BE2C (cell line): ENCODE measurements at regions not wholly inside any gene's neighbourhood (a gene's known extent, or its start where the extent isn't known, plus 50 kb on each side); places are given as distances from the start of the nearest gene placed in this dataset.

Source experiments
- DNase-seq: peaks from one replicate; pipeline ENCODE4 v3.0.0-alpha.2; 2020
- H3K27me3 ChIP-seq: fragments of 250-450 bp; sonication (Bioruptor Pico); 2 replicates; pipeline ENCODE4 v1.5.1; 2020; ENCODE audit warnings: mild to moderate bottlenecking
- H3K36me3 ChIP-seq: fragments of 250-450 bp; sonication (Bioruptor Pico); 2 replicates; pipeline ENCODE4 v1.5.1; 2020; ENCODE audit warnings: mild to moderate bottlenecking
- H3K4me1 ChIP-seq: fragments of 250-450 bp; sonication (Bioruptor Pico); 2 replicates; pipeline ENCODE4 v1.5.1; 2020
- H3K4me3 ChIP-seq: 2 replicates; pipeline ENCODE4 v1.5.1; 2011; ENCODE audit warnings: low read depth, low read length
- H3K9me3 ChIP-seq: fragments of 250-450 bp; sonication (Bioruptor Pico); 2 replicates; pipeline ENCODE4 v1.5.1; 2020
- TF ChIP-seq, protein P1 (sequence below): IDR thresholded peaks from 2 replicates; pipeline ENCODE4 v1.5.1; 2012; ENCODE audit warnings: mild to moderate bottlenecking, low read depth, low read length

DNA sequence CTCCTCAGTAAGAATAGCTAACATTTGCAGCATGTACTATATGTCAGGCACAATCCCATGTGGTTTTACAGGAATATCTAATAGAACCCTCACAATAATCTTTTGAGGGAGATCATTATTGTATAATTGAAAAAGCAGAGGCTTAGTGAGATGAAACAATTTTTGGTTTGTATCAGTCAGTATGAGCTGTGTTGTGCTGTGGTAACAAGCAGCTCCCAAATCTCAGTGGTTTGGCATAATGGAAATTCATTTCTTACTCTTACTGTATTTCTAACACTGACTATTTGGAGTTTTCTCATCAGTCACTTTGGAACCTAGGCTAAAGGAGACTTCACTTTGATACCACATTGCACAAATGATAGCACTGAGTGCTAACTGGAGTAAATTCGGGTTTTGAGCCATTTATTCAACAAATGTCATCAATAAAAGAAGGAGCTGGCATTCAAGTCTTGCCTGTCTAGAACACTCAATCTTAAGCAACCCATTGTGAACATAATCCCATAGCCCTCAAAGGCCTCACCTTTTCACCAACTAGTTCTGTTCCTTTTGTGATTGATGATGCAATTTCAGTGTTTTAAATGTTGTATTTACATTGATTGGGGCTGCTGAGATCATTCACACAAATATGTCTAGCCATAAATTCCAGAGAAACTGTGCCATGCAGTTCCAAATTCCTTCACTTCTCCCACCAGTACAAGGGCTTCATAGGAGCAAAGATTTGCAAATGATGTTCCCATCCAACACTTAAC, 441.0 kb downstream of the XYLT1 start:
- H3K27me3 ChIP-seq, result no peaks in the 10 kb centered on the region
- no peaks in the 10 kb centered on the region for H3K36me3 ChIP-seq
- no peaks in the 10 kb centered on the region; the same call in 1 of the 2 replicates for H3K9me3 ChIP-seq
- TF ChIP-seq, protein P1, sequence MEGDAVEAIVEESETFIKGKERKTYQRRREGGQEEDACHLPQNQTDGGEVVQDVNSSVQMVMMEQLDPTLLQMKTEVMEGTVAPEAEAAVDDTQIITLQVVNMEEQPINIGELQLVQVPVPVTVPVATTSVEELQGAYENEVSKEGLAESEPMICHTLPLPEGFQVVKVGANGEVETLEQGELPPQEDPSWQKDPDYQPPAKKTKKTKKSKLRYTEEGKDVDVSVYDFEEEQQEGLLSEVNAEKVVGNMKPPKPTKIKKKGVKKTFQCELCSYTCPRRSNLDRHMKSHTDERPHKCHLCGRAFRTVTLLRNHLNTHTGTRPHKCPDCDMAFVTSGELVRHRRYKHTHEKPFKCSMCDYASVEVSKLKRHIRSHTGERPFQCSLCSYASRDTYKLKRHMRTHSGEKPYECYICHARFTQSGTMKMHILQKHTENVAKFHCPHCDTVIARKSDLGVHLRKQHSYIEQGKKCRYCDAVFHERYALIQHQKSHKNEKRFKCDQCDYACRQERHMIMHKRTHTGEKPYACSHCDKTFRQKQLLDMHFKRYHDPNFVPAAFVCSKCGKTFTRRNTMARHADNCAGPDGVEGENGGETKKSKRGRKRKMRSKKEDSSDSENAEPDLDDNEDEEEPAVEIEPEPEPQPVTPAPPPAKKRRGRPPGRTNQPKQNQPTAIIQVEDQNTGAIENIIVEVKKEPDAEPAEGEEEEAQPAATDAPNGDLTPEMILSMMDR, result no peak
- no peaks in the 10 kb centered on the region for H3K4me1 ChIP-seq
- no peak overlapping the region for H3K4me3 ChIP-seq
- no peak for DNase-seq

DNA sequence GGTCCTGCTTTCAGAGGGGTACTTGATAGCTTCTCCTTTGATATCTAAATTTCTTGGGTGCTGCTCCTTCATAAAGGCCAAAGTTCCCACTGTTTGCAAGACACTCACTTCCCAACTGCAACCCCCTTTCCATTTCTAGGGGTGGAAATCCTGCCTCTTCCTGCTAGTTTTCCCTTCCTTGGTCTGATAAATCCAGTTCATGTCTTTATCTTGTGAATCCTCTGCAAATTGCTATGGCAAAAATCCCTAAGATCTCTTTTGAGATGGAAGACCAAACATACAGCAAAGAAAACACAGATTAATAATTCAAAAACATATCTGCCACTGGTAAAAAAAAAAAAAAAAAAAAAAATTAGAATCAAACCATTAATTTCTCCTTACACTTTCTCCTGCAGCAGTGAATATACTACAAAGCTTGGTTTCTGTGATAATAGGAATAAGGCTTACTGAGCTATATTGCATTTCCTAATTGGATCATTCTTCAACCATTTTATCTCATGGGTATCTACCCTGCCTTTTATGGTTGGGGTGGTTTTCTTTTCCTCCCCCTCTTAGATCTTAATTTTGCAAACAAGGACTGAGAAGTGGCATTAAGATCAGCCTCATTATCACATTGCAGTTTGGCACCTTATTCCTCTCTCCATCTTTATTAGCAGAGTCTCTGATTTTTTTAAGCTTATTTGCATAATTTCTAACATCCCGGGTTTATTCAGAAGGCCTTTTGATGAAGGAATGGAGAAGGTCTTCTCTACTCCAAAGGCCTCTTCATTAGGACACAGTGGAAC, 439.1 kb downstream of the XYLT1 start:
- H3K27me3 ChIP-seq, result no peaks in the 10 kb centered on the region
- TF ChIP-seq, protein P1, result no peak
- no peak overlapping the region for H3K4me3 ChIP-seq
- DNase-seq, result no peak
- no peaks in the 10 kb centered on the region for H3K9me3 ChIP-seq
- H3K4me1 ChIP-seq, result no peaks in the 10 kb centered on the region
- H3K36me3 ChIP-seq, result no peaks in the 10 kb centered on the region

DNA sequence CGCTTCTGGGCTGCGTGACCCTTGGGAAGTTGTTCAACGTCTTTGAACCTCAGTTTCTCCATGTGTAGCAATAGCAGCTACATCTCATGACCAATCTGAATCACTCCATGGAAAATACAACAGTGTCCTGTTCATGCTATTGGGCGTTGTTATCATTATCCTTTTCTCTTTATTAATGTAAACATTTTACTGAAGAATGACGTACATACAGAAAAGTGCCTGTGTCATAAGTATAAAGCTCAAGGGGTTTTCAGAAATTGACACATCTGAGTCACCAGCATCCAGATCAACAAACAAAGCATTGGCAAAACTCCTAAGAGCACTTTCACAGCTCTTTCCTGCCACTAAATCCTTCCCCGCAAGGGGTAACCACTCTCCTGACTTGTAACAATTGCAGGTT, 438.4 kb downstream of the XYLT1 start:
- H3K4me3 ChIP-seq, result no peak overlapping the region
- TF ChIP-seq, protein P1, result no peak

DNA sequence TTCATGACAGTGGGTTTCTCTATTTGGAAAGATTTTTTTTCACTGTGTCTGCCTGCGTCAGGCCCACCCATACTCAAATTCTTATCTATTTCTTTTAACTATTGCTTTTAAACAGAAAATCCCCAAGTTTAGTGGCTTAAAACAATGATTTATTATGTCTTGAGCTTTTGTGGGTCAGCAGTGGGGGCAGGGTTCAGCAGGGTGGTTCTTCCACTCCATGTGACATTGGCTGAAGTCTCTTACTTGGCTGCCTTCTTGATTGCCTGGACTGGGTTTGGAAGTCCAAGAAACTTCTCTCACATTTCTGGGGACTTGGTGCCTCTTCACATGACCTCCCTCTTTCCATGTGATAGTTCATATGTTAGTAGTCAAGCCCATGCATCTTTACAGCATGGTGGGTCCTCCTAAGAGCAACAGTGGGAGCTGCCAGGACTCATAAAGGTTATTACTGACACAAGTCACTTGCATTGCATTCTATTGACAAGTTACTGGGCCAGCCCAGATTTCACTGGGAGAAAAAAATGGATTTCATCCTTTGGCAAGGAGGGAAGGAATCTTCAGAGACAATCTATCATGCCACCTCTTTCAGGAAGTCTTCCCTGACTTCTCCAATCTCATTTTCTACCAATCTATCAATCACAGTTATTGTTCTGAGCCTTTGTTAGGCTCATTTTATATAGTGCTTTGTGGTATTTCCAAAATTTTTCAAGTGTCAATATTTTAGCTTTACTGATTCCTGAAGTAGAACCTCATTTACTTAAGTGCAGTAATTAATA, 436.1 kb downstream of the XYLT1 start:
- TF ChIP-seq, protein P1, result no peak
- Histone ChIP-seq H3K9me3 (no peaks in the 10 kb centered on the region), H3K36me3 (no peaks in the 10 kb centered on the region)

More for the DNA sequence above, 438.4 kb downstream of the XYLT1 start:
- no peaks in the 10 kb centered on the region for H3K9me3 ChIP-seq
- DNase-seq, result no peak
- no peaks in the 10 kb centered on the region for H3K36me3 ChIP-seq
- H3K27me3 ChIP-seq, result no peaks in the 10 kb centered on the region
- H3K4me1 ChIP-seq, result no peaks in the 10 kb centered on the region

DNA sequence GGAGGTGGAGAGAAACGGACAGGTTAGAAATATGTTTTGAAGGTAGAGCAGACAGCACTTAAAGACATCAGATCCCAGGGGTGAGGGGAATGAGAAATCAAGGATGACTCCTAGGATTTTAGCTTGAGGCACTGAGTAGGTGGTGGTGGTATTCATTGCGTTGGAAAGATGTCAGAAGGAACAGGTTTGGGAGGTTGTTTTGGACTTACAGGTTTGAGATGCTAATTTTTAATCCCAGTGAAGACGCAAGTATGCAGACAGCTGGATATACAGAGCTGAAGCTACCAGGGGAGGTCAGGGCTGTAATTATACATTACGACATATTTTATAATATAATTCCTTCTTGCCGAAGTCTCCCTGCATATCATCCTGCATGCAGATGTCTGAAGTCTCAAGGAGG, 433.3 kb downstream of the XYLT1 start:
- H3K27me3 ChIP-seq, result no peaks in the 10 kb centered on the region
- no peaks in the 10 kb centered on the region for H3K36me3 ChIP-seq
- TF ChIP-seq, protein P1, result no peak
- DNase-seq, result no peak
- no peak overlapping the region for H3K4me3 ChIP-seq
- no peaks in the 10 kb centered on the region for H3K4me1 ChIP-seq
- H3K9me3 ChIP-seq, result no peaks in the 10 kb centered on the region

More for the DNA sequence above, 436.1 kb downstream of the XYLT1 start:
- no peak for DNase-seq
- no peak overlapping the region for H3K4me3 ChIP-seq
- no peaks in the 10 kb centered on the region for H3K27me3 ChIP-seq
- no peaks in the 10 kb centered on the region for H3K4me1 ChIP-seq
